ENCODE measurements at regions not wholly inside any gene's neighbourhood (a gene's known extent, or its start where the extent isn't known, plus 50 kb on each side); places are given as distances from the start of the nearest gene placed in this dataset.
"Not testable (repeated sequence)": the region's sequence is repeated elsewhere in the genome, so short reads cannot be mapped to it uniquely, and the experiment has no call there.

DNA sequence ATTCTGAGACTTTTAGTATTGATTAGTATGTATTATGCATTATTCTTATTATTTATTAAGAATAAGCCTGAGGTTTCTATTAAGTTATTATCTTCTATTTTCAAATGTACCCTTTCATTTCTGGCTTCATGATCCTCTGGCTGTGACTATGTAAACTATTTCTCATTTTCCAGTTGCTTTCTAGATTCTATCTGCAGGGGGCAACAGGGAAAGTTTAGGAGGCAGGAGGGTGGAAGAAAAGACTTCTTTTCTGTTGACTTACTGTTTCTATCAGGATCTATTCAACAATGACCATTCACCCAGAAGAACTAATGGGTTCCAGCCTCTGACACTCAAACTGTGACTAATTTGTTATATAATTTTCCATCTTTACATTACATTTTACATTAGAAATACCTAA lies 653.4 kb upstream of the FSHR start:
- no peak for DNase-seq (ENCODE audit: insufficient read length, low spot score)
- no peak for FAIRE-seq

- FAIRE-seq (no peak), DNase-seq (ENCODE audit: insufficient read length, low spot score) (no peak)
These were observed 649.8 kb upstream of the FSHR start for GRCh38 chr2:49804111-49804510.

- DNase-seq (ENCODE audit: insufficient read length, low spot score) (no peak), FAIRE-seq (no peak)
These were observed 647.7 kb upstream of the FSHR start for GRCh38 chr2:49801898-49802450.

DNA sequence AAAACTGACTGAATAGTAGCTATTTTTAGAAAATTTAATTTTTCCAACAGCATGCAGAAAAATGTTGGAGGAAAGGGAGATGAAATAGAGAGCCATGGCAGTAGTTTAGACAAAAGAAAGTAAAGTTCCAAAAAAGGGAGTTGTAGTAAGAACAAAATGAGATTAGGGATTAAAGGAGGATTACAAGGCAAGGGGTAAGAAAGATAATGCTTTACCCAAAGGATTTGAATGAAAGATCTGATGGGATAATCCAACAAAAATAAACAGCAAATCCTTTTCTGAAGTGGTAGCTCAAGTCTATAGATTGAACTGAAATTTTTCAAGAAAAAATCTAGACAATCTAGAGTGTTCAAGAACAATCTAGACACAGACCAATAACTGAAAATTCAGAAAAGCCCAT lies 644.3 kb upstream of the FSHR start:
- FAIRE-seq (no peak), DNase-seq (ENCODE audit: insufficient read length, low spot score) (no peak)

GRCh38 chr2:49796266-49796665 lies 642.0 kb upstream of the FSHR start:
- DNase-seq (ENCODE audit: insufficient read length, low spot score) (no peak), FAIRE-seq (no peak)

DNA sequence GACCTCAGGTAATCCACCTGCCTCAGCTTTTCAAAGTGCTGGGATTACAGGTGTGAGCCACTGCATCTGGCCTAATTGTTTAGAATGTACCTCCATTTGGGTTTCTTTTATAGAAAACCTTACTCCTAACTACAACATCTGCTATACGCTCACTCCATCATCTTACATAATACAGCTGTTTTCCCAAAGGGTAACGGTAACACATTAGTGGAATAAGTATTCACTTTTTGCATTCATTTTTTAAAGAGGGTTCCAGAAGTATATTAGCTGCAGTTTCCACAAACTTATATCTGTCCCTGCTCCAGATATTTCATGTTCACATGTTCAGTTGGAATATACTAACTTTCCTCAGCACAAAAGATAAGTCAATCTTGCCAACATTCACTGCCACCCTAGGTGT lies 640.1 kb upstream of the FSHR start:
- no peak for FAIRE-seq

GRCh38 chr2:49788300-49788699 lies 634.0 kb upstream of the FSHR start:
- FAIRE-seq (no peak), DNase-seq (ENCODE audit: insufficient read length, low spot score) (no peak)

More for the DNA sequence above, 640.1 kb upstream of the FSHR start:
- no peak for DNase-seq (ENCODE audit: insufficient read length, low spot score)

GRCh38 chr2:49780949-49781348 lies 626.6 kb upstream of the FSHR start:
- FAIRE-seq = no peak
- no peak for DNase-seq (ENCODE audit: insufficient read length, low spot score)

- DNase-seq (ENCODE audit: insufficient read length, low spot score) = no peak
- FAIRE-seq = no peak
These were observed 618.1 kb upstream of the FSHR start for GRCh38 chr2:49772299-49772970.

DNA sequence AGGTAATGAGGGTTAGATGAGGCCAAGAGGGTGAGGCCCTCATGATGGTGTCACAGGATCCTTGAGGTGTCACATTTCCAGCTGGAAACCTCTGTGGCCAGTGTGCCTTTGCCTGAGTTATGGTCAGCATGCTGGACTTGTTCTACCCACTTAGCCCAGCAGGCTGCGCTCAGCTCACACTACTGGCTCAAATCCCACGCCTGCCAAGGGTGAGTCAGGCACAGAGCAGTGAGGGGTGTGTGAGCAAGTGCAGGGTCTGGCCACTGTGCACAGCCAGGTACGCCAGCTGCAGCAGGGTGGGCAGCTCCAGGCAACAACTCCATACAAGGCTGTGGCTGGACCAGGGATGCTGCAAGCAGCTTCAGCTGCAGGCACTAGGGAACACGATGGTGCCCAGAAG lies 616.6 kb upstream of the FSHR start:
- no peak for DNase-seq (ENCODE audit: insufficient read length, low spot score)
- no peak for FAIRE-seq

GRCh38 chr2:49767316-49767715 lies 613.0 kb upstream of the FSHR start:
- FAIRE-seq = no peak
- DNase-seq (ENCODE audit: insufficient read length, low spot score) = no peak

DNA sequence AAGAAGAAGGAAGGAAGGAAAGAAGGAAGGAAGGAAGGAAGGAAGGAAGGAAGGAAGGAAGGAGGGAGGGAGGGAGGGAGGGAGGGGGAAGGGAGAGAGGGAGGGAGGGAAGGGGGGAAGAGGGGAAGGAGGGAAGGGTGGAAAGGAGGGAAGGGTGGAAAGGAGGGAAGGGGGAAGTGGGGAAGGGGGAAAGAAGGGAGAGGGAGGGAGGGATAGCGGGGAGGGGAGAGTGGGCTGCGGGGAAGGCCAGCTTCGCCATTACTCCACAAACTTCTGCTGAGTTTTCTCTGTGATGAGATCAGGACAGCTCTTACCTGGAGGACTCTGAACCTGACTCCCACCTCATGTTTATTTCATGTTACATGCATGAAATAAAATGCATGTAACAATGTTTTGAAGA lies 601.5 kb upstream of the FSHR start:
- FAIRE-seq (no peak), DNase-seq (ENCODE audit: insufficient read length, low spot score) (no peak)

DNA sequence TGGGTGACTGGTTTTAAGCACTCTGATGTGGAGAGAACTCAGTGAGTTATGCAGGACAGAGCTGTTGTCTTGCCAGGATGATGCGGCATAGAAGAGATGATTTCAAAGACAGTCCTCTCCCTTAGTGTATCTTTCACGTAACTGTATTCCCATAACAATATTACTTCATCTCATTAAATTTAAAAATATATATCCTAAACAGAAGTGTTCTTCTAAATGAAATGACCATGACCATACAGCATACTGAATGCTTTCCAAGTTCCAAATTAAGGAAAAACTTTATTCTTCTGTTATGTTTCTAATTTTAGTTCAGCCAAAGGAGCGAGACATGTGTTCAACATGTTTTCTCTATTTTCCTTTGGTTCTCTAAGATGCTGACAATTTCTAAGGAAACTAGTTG lies 600.1 kb upstream of the FSHR start:
- DNase-seq (ENCODE audit: insufficient read length, low spot score) (no peak), FAIRE-seq (no peak)

DNA sequence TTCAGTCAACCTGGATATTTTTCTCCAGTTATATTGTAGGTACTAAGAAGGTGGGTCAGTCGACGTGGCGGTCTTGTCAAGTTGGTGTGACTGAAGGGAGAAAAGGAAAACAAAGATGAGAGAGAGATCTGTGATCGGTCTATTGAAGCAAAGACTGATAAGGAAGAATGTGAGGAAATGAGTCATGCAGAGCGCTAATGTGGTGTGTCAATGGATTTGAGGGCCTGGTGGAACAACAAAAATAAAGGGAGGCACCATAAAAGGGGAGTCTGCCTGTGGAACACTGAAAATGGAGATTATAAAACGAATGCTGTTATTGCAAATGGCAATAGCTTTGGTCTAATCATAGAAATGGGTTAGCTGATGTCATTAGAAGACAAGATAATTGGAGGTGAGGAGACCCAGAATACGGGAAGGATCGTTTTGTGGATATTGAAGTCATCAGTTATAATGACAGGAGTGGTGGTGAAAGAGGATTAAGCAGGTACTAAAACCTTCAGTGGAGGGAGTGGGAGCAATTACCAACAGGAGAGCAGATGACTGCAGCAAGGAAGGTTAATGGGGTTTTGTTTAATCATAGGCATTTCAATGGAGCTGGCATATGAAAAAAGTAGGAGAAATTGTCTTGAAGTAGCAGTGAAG lies 599.1 kb upstream of the FSHR start:
- FAIRE-seq (no peak), DNase-seq (ENCODE audit: insufficient read length, low spot score) (no peak)

DNA sequence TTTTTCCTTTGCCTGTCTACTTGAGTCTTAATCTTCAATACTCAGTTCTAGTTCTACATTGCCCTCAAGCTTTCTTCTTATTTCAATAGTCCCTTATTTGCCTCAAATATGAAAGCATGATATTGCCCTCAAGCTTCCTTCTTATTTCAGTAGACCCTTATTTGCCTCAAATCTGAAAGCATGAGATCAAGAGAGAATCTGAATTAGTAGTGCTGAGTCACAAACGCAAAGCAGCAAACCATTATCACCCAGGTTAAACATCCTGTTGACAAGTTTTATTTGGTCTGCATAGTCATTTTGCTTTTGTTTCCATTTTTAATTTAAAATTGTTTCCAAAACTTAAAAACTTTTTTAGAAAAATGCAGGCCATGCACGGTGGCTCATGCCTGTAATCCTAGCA lies 583.3 kb upstream of the FSHR start:
- DNase-seq (ENCODE audit: insufficient read length, low spot score) (no peak), FAIRE-seq (no peak)

DNA sequence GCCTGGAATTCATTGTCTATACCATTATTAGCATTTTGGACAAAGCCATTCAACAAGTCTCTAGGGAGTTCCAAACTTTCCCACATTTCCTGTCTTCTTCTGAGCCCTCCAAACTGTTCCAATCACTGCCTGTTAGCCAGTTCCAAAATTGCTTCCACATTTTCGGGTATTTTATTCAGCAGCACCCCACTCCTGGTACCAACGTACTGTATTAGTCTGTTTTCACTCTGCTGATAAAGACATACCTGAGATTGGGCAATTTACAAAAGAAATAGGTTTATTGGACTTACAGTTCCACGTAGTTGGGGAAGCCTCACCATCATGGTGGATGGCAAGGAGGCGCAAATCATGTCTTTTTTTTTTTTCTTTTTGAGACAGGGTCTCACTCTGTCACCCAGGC lies 578.6 kb upstream of the FSHR start:
- DNase-seq (ENCODE audit: insufficient read length, low spot score); FAIRE-seq: not testable (repeated sequence)

- FAIRE-seq = no peak
- no peak for DNase-seq (ENCODE audit: insufficient read length, low spot score)
These were observed 564.9 kb upstream of the FSHR start for GRCh38 chr2:49719241-49719640.

- FAIRE-seq (no peak), DNase-seq (ENCODE audit: insufficient read length, low spot score) (no peak)
These were observed 561.3 kb upstream of the FSHR start for GRCh38 chr2:49715597-49715996.

DNA sequence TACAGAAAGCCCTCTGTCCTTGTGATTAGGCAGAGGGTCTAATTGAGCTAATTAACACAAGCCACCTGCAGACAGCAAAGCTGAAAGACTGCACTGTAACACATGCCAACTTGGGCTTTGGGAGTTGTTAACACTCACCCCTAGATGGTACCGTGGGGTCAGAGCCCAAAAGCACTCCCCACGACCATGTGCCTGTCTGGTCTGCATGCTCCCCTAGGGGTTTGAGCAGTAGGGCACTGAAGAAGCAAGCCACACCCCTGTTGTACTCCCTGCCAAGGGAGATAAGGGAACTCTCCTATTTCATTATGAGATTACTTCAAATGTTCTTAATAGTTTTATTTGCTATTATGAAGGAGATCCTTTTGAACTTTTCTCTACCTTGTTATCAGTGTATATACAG lies 560.1 kb upstream of the FSHR start:
- no peak for DNase-seq (ENCODE audit: insufficient read length, low spot score)
- no peak for FAIRE-seq

DNA sequence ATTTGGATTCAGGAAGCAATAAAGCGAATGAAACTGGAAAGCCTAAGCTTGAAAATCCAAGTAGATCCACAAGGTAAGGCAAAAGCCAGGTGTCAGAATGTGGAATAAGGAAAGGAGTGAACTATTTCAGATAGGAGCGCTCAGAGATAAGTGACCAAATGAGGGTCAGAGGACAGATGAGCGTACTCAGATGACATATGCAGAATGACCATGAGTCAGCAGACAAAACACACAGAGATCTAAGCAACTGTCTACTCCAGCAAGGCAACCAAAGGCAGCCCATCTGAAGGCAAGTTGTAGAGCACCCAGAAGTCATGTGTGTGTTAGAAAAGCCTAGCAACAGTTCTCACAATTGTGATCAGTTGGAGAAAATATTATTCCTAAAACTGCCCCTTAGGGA lies 548.4 kb upstream of the FSHR start:
- DNase-seq (ENCODE audit: insufficient read length, low spot score) (no peak), FAIRE-seq (no peak)

DNA sequence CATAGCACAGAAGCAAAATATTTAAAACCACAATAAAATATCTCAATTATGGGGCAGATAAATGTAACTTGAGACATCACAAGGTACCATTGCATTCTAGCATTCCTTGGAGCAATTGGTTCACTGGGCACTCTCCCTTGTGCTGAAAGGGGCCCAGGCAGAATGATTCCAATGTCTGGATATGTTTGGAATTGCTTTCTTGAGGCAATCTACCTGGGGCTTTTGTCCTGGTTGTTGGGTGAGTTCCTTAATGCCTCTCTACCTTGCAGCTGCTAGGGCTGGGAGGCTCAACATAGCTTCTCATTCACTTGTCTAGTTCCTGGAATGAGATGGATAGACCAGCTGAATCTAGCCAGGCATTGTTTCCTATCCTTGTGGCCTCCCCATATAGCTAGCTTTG lies 539.6 kb upstream of the FSHR start:
- DNase-seq (ENCODE audit: insufficient read length, low spot score) (no peak), FAIRE-seq (no peak)

GRCh38 chr2:49692022-49692421 lies 537.7 kb upstream of the FSHR start:
- not testable (repeated sequence) for DNase-seq (ENCODE audit: insufficient read length, low spot score); FAIRE-seq

Measured in HTR-8/SVneo (cell line).